GM18507 (cell line): ENCODE measurements at regions not wholly inside any gene's neighbourhood (a gene's known extent, or its start where the extent isn't known, plus 50 kb on each side); places are given as distances from the start of the nearest gene placed in this dataset.

Experiments used
- DNase-seq: peaks from one replicate; pipeline ENCODE4 v3.0.0; 2011; ENCODE audit warnings: low read depth; ENCODE audit not compliant: insufficient read length; ENCODE audit errors: extremely low spot score
- FAIRE-seq: peaks from 2 replicates; lab custom pipeline; 2011; peaks lifted over from hg19 to GRCh38; lab: Jason Lieb, UNC

GRCh38 chr14:48842785-48843184, 743.4 kb downstream of the RPS29 start:
- FAIRE-seq = no peak

DNA sequence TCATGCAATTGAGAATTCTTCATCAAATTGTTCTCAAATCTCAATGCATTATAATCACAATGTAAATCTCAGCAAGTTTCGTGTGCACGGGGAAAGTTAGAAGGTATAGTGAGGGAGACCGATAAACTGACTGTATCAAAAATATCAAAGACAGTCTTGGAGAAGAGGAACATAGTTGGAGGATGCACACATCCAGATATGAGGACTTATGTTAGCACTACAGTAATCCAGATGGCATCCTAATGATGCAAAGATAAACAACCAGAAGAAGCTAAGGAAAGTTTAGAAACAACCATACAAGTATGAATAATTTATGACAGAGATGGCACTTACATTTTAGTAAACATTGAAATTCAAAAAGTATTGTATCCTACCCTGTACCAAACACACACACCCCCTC, 760.1 kb downstream of the RPS29 start:
- DNase-seq (no peak), FAIRE-seq (no peak)

More at GRCh38 chr14:48842785-48843184, 743.4 kb downstream of the RPS29 start:
- DNase-seq = no peak

- no peak for FAIRE-seq
- no peak for DNase-seq
These were observed 771.6 kb downstream of the RPS29 start for GRCh38 chr14:48814562-48814961.

DNA sequence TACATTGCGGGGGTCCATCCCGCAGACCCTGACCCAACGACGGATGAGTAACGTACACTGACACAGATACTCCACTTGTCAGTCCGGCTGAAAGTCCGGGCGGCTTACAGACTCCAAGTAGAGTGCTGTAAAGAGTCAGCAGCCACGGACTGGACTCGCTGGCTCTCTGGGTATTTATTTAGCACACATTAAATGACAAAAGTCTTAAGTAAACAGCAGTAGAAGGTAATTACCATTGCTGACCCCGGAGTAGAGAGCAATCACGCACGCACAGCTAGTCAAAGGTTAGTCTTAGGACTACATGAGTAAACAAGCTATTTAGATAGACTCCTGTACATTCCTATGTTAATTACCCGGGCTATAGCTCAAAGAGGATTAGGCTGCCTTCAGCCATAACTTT, 780.9 kb downstream of the RPS29 start:
- DNase-seq = no peak
- no peak for FAIRE-seq

- FAIRE-seq (no peak), DNase-seq (no peak)
These were observed 793.7 kb downstream of the RPS29 start for GRCh38 chr14:48792376-48793024.

DNA sequence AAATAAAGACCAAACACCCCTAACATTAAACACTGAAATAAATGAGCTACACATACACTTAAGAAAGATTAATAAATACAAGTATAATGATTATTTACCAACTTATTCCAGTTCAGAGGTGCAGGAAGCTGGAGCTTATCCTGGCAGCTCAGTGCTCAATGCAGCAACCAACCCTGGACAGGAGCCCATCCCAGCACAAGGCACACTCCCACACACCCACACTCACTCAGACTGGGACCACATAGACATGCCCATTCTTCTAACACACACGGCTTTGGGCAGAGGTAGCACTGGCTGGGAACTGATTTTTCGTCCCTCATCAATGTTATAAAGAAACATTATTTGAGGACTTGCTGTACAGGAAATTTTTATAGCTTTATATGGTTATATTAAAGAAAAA, 797.4 kb downstream of the RPS29 start:
- FAIRE-seq = no peak
- no peak for DNase-seq

DNA sequence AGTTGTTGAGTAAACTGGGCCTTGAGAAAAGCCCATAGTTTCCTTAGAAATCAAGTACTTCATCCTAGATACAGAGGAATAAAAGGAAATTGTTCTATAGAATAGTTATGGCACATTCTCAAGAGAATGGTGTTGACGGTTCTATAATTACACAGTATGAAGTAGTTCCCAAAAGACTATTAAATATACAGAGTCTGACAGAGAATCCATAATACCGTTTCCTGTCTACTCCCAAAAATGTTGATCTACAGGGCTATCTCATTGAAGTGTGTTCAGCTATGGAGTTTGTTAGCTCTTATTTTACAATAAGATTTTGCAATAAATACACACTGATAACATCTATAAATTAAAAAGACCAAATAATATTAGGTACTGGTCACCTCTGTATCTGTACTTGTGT, 799.7 kb downstream of the RPS29 start:
- FAIRE-seq = no peak
- no peak for DNase-seq

DNA sequence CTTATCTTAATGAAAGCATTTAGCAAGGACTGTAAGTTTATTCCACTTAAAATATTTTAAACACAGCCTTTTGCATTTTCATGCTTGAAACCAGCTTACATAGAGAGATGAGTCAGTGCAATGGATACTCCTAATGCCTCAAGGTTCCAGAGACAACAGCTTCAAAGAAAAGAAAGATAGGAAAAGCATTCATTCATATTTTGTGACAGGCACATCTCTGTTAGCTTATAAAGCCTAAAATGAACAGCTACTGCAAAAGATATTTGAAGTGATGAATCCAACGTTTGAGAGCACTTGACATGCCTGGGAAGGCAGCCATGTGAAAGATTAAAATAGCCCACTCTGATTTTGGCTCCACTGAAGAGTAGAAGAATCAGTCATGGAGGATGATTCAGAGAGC, 814.5 kb downstream of the RPS29 start:
- FAIRE-seq (no peak), DNase-seq (no peak)

GRCh38 chr14:48751293-48751692, 834.9 kb downstream of the RPS29 start:
- no peak for DNase-seq
- no peak for FAIRE-seq

- DNase-seq (no peak), FAIRE-seq (no peak)
These were observed 838.0 kb downstream of the RPS29 start for GRCh38 chr14:48748151-48748675.

GRCh38 chr14:48747561-48748089, 838.6 kb downstream of the RPS29 start:
- no peak for DNase-seq
- FAIRE-seq = no peak

DNA sequence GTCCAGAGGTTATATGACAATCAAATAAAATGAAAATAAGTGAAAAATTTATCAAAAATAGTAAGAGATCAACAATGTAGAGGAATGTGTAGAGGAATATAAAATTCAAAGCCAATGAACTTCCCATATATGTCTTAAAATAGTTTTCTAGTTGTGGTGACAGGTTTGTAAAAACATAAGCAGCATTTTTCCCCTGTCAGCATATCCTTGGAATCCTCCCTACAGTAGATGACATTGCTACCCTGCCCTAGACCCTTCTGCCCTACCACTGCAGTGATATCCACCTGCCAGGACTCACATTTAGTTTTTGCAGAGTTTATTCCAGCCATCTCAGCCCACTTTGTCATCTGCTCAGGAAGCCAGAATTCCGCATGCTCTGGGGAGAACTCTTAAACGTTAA, 842.0 kb downstream of the RPS29 start:
- no peak for DNase-seq
- FAIRE-seq = no peak

- no peak for FAIRE-seq
- no peak for DNase-seq
These were observed 847.8 kb downstream of the RPS29 start for GRCh38 chr14:48738186-48738925.

- FAIRE-seq (no peak), DNase-seq (no peak)
These were observed 850.6 kb downstream of the RPS29 start for GRCh38 chr14:48735607-48736006.

DNA sequence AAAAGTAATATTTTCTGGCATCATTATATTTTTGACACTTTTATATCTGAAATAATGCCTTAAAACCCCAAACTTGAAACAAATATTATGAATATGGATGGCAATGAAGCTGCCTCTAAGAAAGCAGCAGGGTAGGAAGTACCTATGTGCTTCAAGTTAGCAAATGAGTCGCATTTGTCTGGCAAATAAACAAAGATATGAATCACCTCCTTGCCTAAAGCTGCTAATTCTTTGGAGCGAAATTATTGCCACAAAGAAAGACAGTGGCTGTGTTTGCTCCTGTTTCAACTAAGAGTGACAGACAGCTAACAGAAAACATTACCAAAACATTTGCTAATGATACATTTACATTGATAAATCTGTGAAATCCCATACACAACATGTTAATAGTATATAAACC, 854.9 kb downstream of the RPS29 start:
- FAIRE-seq (no peak), DNase-seq (no peak)

- FAIRE-seq (no peak), DNase-seq (no peak)
These were observed 860.0 kb downstream of the RPS29 start for GRCh38 chr14:48726080-48726642.

- no peak for FAIRE-seq
- no peak for DNase-seq
These were observed 861.0 kb downstream of the RPS29 start for GRCh38 chr14:48725051-48725734.

DNA sequence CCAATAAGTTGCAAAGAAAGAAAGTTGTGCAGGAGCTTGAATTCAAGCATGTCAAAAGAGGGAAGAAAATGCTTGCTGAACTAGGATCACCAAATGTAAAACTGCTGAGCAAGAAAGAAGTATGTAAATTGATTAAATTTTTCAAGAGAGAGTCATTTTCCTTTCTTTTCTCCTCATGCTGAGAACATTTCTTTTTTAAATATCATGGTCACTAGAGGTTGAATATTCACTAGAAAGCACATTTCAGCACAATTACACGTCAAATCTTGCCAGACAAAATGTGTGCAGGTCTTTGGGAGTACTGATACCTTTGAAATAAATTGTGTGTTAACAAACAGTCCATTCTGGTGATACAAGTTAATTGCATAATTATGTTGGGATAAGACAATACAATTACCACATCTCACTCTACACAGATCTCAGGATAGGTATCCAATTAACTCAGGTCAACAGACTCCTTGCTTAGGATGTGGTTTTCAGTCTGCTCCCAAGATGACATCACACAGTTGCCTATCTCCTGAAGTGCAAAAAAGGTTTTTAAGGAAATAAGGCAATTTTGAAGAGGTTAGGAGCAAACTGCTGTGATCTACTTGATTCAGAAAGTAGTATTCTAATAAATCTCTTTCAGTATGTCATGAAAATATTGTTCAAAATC, 862.2 kb downstream of the RPS29 start:
- no peak for DNase-seq
- FAIRE-seq = no peak

- DNase-seq (no peak), FAIRE-seq (no peak)
These were observed 871.8 kb downstream of the RPS29 start for GRCh38 chr14:48714366-48714765.
